Medulla oblongata (tissue), 1 donor: ENCODE measurements at regions not wholly inside any gene's neighbourhood (a gene's known extent, or its start where the extent isn't known, plus 50 kb on each side); places are given as distances from the start of the nearest gene placed in this dataset.

ENCODE experiments used
- DNase-seq: peaks from one replicate; pipeline ENCODE4 v3.0.0-alpha.2; 2015; ENCODE audit errors: extremely low spot score

- DNase-seq = no peak
Measured at GRCh38 chr1:218815076-218815475, 358.6 kb upstream of the LYPLAL1 start.

- peak; percentile 23 for DNase-seq
Measured at GRCh38 chr1:218817071-218817470, 356.6 kb upstream of the LYPLAL1 start.

GRCh38 chr1:218817691-218818465, 355.8 kb upstream of the LYPLAL1 start:
- DNase-seq = peak; percentile 27

DNA sequence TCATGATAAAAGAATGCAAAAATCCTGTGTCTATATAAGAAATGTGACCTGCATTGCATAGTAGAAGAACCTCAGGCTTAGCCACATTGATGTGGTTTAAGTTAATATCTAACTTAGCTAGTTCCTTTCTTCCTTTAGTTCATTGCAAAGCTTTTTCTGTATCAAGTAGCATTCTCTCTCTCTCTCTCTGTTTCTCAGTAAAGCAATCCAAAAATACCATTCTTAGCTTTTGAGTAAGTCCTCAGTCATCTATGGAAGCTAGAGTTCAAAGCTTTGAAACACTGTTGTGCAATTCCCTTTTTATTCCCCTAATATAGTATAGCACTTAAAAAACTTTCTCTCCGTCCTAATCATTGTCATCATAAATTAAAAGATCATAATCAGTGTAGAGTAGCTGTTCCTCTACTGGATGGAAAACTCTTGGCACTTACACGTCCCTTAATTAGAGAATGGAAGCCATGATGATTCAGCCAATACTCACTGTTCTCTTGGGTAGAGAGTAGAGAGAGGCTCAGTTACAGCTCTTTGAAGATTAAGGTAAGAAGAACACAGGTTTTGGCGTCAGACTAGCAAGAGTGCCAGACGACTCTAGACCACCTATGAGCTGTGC, 350.3 kb upstream of the LYPLAL1 start:
- no peak for DNase-seq

- no peak for DNase-seq
Measured at GRCh38 chr1:218827486-218827885, 346.2 kb upstream of the LYPLAL1 start.

DNA sequence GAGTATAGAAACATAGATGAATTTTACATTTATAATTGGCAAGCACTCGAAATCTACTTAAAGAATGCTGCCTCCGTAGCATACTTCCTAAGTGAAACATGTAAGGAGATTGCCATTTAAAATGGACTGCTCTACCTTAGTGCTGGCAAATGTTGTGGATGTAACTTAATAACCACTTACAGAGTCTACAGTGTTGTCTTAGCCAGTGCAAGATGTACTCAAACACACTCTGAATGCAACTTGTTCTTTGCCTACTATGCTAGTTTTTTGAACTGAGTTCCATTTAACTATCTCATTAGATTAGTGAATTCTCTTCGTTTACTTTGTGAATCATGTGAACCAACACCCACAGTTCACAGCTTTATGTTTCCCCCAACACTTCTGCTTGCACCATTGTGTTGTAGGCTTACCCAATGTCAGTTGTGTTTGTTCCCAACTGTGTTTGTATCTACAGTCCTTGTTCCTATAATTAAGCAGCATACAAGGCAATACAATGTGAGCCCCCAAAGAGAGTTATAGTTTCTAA, 345.5 kb upstream of the LYPLAL1 start:
- DNase-seq = no peak

DNA sequence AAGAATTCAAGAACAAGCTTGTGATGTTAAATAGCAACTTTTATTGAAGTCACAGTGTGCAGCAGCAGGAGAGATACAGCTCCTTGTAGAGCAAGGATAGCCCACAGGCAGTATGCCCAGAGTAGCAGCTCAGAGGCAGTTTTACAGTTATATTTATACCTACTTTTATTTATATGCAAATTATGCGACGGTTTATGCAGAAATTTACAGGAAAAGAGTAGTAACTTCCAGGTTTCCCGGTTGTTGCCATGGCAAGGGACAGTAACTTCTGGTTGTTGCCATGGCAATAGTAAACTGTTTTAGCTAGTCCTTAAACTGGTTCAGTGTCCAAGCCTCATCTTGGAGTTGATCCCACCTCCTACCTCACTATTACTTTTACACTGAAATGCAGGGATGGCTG, 344.6 kb upstream of the LYPLAL1 start:
- no peak for DNase-seq

DNA sequence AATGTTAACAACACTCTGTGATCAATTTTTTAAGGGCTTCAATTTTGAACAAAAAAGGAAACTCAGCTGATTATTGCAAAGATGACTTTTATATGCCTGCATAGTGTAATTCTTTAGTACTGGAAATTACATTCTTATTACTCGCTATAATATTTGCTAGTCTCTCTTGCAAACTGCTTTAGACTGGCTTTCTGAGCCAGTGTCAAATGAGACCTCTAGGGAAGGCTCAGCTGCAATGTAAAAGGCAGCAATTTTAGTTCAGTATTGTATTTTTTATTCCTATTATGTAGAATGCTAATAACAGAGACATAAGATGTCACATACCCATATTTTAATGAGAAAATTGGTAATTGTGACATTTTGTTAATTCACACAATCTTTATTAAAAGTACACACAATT, 338.1 kb upstream of the LYPLAL1 start:
- DNase-seq = no peak

DNA sequence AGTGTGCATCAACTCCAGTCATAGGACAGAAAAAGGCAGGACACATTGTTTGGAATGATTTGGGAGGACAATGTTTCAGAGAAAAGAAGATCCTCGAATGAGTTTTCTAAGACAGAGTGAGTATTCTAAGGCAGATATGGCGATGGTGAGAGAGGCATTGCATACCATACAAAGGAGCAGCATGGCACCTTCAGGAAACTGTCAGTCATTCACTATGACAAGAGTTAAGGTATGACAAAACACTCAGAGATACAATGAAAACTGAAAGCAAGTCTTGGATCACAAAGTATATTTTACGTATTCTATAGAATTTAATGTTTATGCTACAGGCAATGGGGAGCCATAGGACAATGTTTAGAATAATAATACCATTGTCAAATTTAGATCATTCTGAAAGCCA, 337.4 kb upstream of the LYPLAL1 start:
- no peak for DNase-seq

GRCh38 chr1:218837051-218837450, 336.6 kb upstream of the LYPLAL1 start:
- no peak for DNase-seq

- no peak for DNase-seq
Measured at GRCh38 chr1:218845589-218845988, 328.1 kb upstream of the LYPLAL1 start.

DNA sequence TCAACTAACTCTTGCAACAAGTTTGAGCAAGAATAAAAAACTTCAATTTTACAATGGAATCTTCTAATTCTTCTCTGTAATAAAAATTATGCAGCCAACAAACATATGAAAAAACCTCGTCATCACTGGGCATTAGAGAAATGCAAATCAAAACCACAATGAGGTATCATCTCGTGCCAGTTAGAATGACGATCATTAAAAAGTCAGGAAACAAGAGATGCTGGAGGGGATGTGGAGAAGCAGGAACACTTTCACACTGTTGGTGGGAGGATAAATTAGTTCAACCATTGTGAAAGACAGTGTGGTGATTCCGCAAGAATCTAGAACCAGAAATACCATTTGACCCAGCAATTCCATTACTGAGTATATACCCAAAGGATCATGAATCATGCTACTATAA, 327.5 kb upstream of the LYPLAL1 start:
- DNase-seq = no peak

DNA sequence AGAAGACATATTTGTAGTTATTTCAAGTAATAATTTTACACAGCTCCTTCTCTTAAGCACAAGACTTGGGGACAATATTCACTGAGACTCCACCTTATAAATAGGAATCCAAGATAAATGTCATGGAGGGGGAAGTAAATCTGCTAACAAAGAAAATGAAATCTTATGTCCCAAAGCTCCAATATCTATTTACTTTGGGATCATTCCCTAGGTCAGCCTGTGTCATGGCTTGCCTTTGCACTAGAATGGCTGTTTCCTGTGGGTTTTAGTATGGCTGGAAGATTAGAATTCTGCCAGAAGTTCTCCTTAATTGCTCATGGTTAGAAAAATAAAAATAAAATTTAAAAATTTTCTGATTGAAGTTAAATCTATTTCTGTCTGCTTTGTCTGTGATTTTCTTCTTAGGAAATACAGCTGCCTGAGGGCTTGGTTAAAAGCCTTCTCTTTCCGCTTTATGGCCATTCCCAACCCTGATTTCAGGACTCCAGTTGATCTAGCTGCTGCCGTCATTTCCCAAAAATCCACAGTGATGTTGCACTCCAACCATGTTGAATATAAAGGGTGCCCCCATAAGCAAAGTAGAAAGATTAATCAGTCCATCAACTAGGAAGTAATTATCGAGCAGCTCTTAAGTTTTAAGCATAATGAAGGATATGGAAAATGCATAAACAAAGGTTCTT, 326.4 kb upstream of the LYPLAL1 start:
- DNase-seq = no peak

- DNase-seq = no peak
Measured at GRCh38 chr1:218848009-218848408, 325.7 kb upstream of the LYPLAL1 start.

DNA sequence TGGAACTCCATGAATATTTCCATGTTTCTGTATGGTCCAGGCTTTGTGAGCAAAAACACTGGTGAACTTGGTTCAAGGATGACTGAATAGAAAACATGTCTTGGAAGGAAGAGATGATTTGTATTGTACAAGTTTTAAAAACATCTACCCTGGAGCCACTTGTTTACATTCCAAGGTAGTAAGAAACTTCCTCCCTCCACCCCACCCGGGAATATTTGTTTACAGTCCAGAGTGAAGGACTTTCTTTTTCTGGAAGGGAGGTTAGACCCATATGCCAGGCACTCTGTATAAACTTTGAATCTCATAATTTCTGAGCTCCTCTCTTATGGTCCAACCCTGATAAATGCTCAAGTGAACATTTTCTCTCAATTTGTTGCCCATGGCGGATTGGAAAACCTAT, 323.3 kb upstream of the LYPLAL1 start:
- no peak for DNase-seq

DNA sequence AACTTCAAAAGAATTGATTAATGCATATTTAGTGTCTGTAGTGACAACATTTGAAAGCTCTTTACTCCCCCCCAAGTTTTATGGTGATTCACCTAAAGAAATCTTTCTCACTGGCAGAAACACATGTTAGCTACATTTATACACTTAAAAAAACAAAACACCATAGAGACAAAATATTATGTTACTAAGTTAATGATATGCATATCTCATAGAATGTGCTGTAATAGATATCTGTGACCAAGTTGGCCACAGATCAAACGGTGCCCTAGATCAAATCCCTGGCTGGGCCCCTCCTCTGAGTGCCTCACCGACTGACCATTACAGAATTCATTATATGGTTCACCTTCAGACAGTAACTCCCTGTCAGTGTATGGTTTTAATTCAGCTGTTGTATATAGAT, 322.1 kb upstream of the LYPLAL1 start:
- DNase-seq = no peak

DNA sequence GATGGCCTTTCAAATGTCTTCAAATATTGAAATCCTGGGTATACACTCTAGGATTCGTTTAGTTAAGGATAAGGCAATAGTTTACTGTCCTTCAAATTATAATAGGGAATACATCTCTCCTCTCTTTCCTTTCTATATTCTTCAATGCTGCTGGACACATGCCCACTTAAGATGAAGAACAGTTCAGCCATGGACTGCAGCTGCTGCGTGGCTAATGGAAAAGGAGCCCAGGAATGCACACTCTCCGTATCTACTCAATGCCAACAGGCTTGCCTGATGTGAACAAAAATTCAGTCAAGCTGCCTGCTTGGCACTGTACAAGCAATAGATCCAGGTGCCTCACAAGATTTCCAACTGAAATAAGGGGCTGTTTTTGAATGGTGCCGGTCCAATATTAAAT, 321.2 kb upstream of the LYPLAL1 start:
- no peak for DNase-seq

DNA sequence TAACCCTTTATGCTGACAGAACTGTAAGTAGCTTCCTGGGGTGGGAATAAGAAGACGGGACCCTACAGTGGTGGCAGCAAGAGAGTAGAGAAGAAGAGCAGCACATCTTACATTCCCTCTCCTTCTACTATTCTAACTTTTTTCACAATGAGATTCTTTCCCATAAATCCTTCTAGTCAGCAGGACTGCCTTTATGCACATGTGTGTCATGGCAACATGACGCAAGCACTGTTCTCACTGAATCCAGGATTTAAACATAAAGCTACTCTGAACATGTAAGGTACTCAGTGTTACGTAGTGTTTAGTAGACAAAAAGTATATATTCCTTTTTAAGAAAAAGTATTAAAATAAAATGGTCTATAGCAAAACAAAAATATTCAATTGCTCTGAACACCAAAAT, 309.7 kb upstream of the LYPLAL1 start:
- no peak for DNase-seq

- DNase-seq = no peak
Measured at GRCh38 chr1:218865591-218865990, 308.1 kb upstream of the LYPLAL1 start.

- no peak for DNase-seq
Measured at GRCh38 chr1:218866507-218866906, 307.2 kb upstream of the LYPLAL1 start.

DNA sequence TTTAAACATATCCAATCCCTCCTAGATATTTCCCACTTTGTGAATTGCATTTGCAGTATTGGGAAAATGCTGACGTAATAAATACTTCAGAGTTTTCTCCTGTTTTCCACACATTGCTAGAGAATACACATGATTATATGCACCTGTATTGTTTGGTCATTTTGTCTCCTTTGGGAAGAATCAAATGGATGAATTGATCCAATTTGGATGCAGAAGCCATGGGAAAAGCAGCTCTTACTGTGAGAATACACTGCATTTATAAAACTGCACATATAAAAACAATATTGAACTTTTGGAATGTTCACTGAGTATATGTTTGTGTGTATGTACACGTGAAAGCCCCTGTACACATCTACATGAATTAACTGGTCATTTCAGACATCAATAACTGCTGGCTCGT, 306.6 kb upstream of the LYPLAL1 start:
- no peak for DNase-seq

DNA sequence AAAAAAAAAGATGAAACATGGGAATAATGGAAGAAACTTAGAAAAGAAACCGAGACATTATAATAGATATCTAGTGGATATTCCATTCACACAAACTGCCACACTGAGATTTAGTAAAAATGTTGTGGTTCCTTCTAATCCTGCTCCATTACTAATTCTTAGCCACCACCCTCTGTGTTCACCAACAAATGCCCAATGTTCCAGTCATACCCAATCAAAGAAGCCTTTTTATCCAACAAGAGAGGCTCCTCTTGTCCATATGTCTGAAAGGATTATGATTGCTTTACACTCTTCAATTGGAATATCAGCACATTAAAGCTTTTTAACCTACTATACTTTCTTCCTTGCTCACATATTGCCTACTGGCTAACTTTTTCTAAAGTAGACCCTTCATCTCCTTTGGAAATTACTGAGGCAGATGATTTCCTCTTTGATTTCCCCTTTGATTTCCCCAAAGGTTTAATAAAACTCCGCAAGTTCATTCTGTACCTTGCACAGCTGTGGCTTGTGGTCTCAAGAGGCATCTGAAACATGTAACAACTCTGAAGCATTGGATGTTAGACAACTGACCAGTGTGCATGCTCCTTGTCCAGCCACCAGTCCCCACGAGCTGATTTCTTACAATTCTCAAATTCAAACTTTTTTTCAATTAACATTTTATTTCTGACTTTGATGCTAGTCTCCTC, 305.6 kb upstream of the LYPLAL1 start:
- DNase-seq = no peak
